ENCODE measurements at regions not wholly inside any gene's neighbourhood (a gene's known extent, or its start where the extent isn't known, plus 50 kb on each side); places are given as distances from the start of the nearest gene placed in this dataset.

GRCh38 chr17:77432034-77432661, 291.4 kb downstream of the SEC14L1 start:
- no peak for DNase-seq (ENCODE audit: low spot score)

GRCh38 chr17:77432742-77433141, 292.0 kb downstream of the SEC14L1 start:
- DNase-seq (ENCODE audit: low spot score) = no peak

- no peak for DNase-seq (ENCODE audit: low spot score)
These were observed 292.8 kb downstream of the SEC14L1 start for GRCh38 chr17:77433385-77434135.

- DNase-seq (ENCODE audit: low spot score) = no peak
These were observed 293.7 kb downstream of the SEC14L1 start for GRCh38 chr17:77434136-77435114.

GRCh38 chr17:77435272-77436057, 294.7 kb downstream of the SEC14L1 start:
- DNase-seq (ENCODE audit: low spot score) = no peak

GRCh38 chr17:77436058-77436442, 295.3 kb downstream of the SEC14L1 start:
- DNase-seq (ENCODE audit: low spot score) = no peak

GRCh38 chr17:77436481-77436880, 295.7 kb downstream of the SEC14L1 start:
- no peak for DNase-seq (ENCODE audit: low spot score)

- no peak for DNase-seq (ENCODE audit: low spot score)
These were observed 296.2 kb downstream of the SEC14L1 start for GRCh38 chr17:77437017-77437416.

GRCh38 chr17:77437747-77438146, 297.0 kb downstream of the SEC14L1 start:
- no peak for DNase-seq (ENCODE audit: low spot score)

- no peak for DNase-seq (ENCODE audit: low spot score)
These were observed 297.7 kb downstream of the SEC14L1 start for GRCh38 chr17:77438241-77439188.

- DNase-seq (ENCODE audit: low spot score) = no peak
These were observed 298.6 kb downstream of the SEC14L1 start for GRCh38 chr17:77439189-77440018.

GRCh38 chr17:77440560-77440981, 299.8 kb downstream of the SEC14L1 start:
- DNase-seq (ENCODE audit: low spot score) = no peak

GRCh38 chr17:77441130-77441920, 300.6 kb downstream of the SEC14L1 start:
- no peak for DNase-seq (ENCODE audit: low spot score)

GRCh38 chr17:77441940-77442339, 301.2 kb downstream of the SEC14L1 start:
- DNase-seq (ENCODE audit: low spot score) = no peak

GRCh38 chr17:77442976-77443747, 302.4 kb downstream of the SEC14L1 start:
- no peak for DNase-seq (ENCODE audit: low spot score)

- DNase-seq (ENCODE audit: low spot score) = no peak
These were observed 303.0 kb downstream of the SEC14L1 start for GRCh38 chr17:77443748-77444260.

- DNase-seq (ENCODE audit: low spot score) = no peak
These were observed 303.8 kb downstream of the SEC14L1 start for GRCh38 chr17:77444628-77444983.

Data from kidney capillary endothelial cell (primary cell).